ENCODE measurements at regions not wholly inside any gene's neighbourhood (a gene's known extent, or its start where the extent isn't known, plus 50 kb on each side); places are given as distances from the start of the nearest gene placed in this dataset.

DNA sequence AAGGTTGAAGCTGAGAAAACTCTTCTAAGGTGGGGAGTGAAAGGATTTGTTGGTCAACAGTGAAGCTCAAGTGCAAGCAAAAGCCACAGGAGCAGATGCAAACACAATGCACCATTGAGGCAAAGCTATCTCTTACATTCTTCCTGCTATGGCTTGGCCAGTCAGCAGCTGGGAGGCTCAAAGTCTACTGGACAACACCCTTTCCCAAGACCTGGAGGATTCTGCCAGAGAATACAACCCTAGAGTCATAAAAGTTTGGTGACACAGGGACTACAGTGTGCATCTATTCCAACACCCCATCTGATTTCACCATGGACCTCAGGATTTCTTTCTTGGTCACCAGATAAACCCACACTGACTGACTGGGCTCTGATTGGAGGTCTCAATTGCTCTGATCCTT lies 342.0 kb downstream of the HRH4 start:
- TF ChIP-seq, protein P1, sequence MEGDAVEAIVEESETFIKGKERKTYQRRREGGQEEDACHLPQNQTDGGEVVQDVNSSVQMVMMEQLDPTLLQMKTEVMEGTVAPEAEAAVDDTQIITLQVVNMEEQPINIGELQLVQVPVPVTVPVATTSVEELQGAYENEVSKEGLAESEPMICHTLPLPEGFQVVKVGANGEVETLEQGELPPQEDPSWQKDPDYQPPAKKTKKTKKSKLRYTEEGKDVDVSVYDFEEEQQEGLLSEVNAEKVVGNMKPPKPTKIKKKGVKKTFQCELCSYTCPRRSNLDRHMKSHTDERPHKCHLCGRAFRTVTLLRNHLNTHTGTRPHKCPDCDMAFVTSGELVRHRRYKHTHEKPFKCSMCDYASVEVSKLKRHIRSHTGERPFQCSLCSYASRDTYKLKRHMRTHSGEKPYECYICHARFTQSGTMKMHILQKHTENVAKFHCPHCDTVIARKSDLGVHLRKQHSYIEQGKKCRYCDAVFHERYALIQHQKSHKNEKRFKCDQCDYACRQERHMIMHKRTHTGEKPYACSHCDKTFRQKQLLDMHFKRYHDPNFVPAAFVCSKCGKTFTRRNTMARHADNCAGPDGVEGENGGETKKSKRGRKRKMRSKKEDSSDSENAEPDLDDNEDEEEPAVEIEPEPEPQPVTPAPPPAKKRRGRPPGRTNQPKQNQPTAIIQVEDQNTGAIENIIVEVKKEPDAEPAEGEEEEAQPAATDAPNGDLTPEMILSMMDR (IDR thresholded peaks at IDR 0.05; ENCODE audit: low read depth, low read length, missing input control), result no peak
- TF ChIP-seq FOXA1 (IDR thresholded peaks at IDR 0.05) (no peak), REST (IDR thresholded peaks at IDR 0.05) (no peak), NR2F2 (IDR thresholded peaks at IDR 0.05) (no peak), GABPA (IDR thresholded peaks at IDR 0.05 in 1 of 2, conservative IDR thresholded peaks at IDR 0.05 in 1 of 2) (no peak), TAF1 (conservative IDR thresholded peaks at IDR 0.05) (no peak), SP1 (IDR thresholded peaks at IDR 0.05) (no peak), MAX (IDR thresholded peaks at IDR 0.05) (no peak), JUND (IDR thresholded peaks at IDR 0.05) (no peak), ATF3 (IDR thresholded peaks at IDR 0.05) (no peak), ZBTB33 (IDR thresholded peaks at IDR 0.05) (no peak), EGR1 (IDR thresholded peaks at IDR 0.05; ENCODE audit: low read depth in 2 of 2) (no peak), RAD21 (IDR thresholded peaks at IDR 0.05) (no peak)

Measured in liver (tissue), 3 donors.